Suprapubic skin (tissue), 4 donors: ENCODE measurements at regions not wholly inside any gene's neighbourhood (a gene's known extent, or its start where the extent isn't known, plus 50 kb on each side); places are given as distances from the start of the nearest gene placed in this dataset.

Experiments used
- DNase-seq, 2 donors: peaks; one replicate each; pipeline ENCODE4 v3.0.0-alpha.2; 2019; ENCODE audit warnings: low spot score in 2 of 2
- H3K27ac ChIP-seq: fragments of 200-600 bp; sonication (generic); one replicate; pipeline ENCODE4 v1.5.1; 2019
- H3K27me3 ChIP-seq: fragments of 200-600 bp; sonication (generic); one replicate; pipeline ENCODE4 v1.5.1; 2019
- H3K36me3 ChIP-seq: fragments of 200-600 bp; sonication (generic); one replicate; pipeline ENCODE4 v1.5.1; 2019
- H3K4me1 ChIP-seq: fragments of 200-600 bp; sonication (generic); one replicate; pipeline ENCODE4 v1.5.1; 2019
- H3K4me3 ChIP-seq: fragments of 200-600 bp; sonication (generic); one replicate; pipeline ENCODE4 v1.5.1; 2019; ENCODE audit warnings: mild to moderate bottlenecking
- H3K9me3 ChIP-seq: fragments of 200-600 bp; sonication (generic); one replicate; pipeline ENCODE4 v1.5.1; 2019
- EP300 ChIP-seq: sonication (generic); formaldehyde crosslinking; IDR thresholded peaks from one replicate; pipeline ENCODE4 v1.6.1; 2017; ENCODE audit warnings: antibody characterized with exemption
- POLR2A ChIP-seq, 2 donors: fragments of 450-650 bp; IDR thresholded peaks; one replicate each; pipeline ENCODE4 v1.6.1; 2017; ENCODE audit warnings: antibody characterized with exemption in 2 of 2, mild to moderate bottlenecking in 2 of 2, moderate library complexity in 2 of 2
- POLR2AphosphoS5 ChIP-seq, 3 donors: sonication (generic); formaldehyde crosslinking; IDR thresholded peaks; one replicate each; pipeline ENCODE4 v1.6.1; 2017; ENCODE audit warnings: antibody characterized with exemption in 3 of 3
- WGBS: methylation state at CpG from one replicate; pipeline ENCODE4 v1.1.5; 2018; 5-methylcytosine and 5-hydroxymethylcytosine counted together
- TF ChIP-seq, protein P1 (sequence below), 2 donors: fragments of 200-600 bp in 1 of 2; fragments of 450-650 bp in 1 of 2; sonication (generic) in 1 of 2; IDR thresholded peaks; one replicate each; pipeline ENCODE4 v1.5.1; 2016 to 2019; ENCODE audit warnings: antibody characterized with exemption in 2 of 2, mild to moderate bottlenecking in 1 of 2, moderate library complexity in 1 of 2

DNA sequence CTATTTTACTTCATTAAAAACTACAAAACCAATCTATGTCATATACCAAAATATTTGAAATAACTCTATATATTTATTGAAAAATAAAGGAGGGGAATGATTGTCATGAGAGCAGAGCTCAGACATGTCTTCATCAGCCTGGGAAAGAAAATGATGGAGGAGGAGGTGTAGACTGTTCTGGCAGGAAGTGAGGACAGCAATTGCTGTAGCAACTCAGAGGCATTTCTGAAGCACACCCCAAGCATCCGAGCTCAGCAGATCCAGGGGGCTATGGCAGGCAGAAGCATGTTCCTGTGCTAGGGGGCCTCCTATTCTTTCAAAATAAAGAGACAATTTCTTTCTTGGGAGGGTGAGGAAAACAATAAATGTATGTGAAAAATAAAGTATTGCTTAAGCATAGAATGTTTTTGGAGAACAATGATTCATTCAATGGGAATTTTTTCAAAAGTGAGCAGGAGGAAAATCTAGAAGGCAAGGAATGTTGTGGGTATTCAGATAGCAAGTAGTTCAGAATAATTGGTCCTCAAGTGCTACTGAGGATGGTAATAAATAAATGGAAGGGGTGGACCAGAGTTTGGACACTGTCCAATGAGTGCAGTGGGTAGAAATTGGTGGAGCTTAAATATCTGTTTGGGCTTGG lies 383.4 kb downstream of the CDH11 start:
- no peak overlapping the region for H3K4me3 ChIP-seq
- 81% methylated on average over 1 of the region's 1 CpG for WGBS
- no peak for DNase-seq

DNA sequence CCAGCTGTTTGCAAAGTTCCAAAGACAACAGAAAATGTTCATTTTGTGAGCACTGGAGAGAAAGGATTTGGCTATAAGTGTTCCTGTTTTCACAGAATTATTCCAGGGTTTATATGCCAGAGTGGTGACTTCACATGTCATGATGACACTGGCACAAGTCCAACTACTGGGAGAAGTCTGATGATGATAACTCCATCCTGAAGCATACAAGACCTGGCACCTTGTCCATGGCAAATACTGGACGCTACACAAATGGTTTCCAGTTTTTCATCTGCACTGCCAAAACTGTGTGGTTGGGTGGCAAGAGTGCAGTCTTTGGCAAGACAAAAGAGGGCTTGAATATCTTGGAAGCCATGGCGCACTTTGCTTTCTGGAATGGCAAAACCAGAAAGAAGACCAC lies 385.0 kb downstream of the CDH11 start:
- H3K27me3 ChIP-seq = no peaks in the 10 kb centered on the region
- 59% methylated on average over 2 of the region's 2 CpGs for WGBS
- no peak overlapping the region for H3K27ac ChIP-seq
- no peaks in the 10 kb centered on the region for H3K36me3 ChIP-seq
- no peak overlapping the region for H3K4me3 ChIP-seq
- H3K4me1 ChIP-seq = no peaks in the 10 kb centered on the region
- no peaks in the 10 kb centered on the region for H3K9me3 ChIP-seq
- no peak for TF ChIP-seq POLR2A (IDR thresholded peaks at IDR 0.05)
- TF ChIP-seq, protein P1, sequence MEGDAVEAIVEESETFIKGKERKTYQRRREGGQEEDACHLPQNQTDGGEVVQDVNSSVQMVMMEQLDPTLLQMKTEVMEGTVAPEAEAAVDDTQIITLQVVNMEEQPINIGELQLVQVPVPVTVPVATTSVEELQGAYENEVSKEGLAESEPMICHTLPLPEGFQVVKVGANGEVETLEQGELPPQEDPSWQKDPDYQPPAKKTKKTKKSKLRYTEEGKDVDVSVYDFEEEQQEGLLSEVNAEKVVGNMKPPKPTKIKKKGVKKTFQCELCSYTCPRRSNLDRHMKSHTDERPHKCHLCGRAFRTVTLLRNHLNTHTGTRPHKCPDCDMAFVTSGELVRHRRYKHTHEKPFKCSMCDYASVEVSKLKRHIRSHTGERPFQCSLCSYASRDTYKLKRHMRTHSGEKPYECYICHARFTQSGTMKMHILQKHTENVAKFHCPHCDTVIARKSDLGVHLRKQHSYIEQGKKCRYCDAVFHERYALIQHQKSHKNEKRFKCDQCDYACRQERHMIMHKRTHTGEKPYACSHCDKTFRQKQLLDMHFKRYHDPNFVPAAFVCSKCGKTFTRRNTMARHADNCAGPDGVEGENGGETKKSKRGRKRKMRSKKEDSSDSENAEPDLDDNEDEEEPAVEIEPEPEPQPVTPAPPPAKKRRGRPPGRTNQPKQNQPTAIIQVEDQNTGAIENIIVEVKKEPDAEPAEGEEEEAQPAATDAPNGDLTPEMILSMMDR (IDR thresholded peaks at IDR 0.05) = no peak
- TF ChIP-seq EP300 = no peak
- TF ChIP-seq POLR2AphosphoS5 (IDR thresholded peaks at IDR 0.05) = no peak
- no peak for DNase-seq

More for the DNA sequence above, 383.4 kb downstream of the CDH11 start:
- Histone ChIP-seq H3K27me3 (no peaks in the 10 kb centered on the region), H3K36me3 (no peaks in the 10 kb centered on the region), H3K9me3 (no peaks in the 10 kb centered on the region), H3K27ac (no peak overlapping the region), H3K4me1 (no peaks in the 10 kb centered on the region)
- TF ChIP-seq POLR2AphosphoS5 (IDR thresholded peaks at IDR 0.05) (no peak), EP300 (no peak), POLR2A (IDR thresholded peaks at IDR 0.05) (no peak)
- TF ChIP-seq, protein P1 (IDR thresholded peaks at IDR 0.05) = no peak

DNA sequence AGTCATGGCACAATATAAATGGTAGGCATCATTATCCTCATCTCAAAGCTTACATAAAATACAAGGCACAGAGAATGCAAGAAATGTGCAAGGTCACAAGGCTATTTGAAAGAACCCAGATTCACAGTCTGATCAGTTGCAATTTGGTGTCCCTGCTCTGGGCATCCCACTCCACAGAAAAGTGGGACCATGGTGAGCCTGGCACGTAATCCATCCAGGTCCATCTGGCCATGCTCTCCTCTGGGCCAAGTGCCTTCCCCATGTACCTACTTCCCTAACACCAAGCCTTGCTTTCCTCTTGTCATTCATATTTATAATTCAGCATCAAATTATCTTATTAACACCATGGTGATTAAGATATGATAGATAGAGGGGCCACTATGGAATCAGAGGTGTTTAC lies 390.0 kb downstream of the CDH11 start:
- WGBS = 89% methylated on average over 1 of the region's 1 CpG
- Histone ChIP-seq H3K27ac (no peak overlapping the region), H3K4me3 (no peak overlapping the region), H3K9me3 (no peaks in the 10 kb centered on the region), H3K36me3 (no peaks in the 10 kb centered on the region), H3K27me3 (no peaks in the 10 kb centered on the region), H3K4me1 (no peaks in the 10 kb centered on the region)
- no peak for DNase-seq
- TF ChIP-seq, protein P1 (IDR thresholded peaks at IDR 0.05) = no peak

DNA sequence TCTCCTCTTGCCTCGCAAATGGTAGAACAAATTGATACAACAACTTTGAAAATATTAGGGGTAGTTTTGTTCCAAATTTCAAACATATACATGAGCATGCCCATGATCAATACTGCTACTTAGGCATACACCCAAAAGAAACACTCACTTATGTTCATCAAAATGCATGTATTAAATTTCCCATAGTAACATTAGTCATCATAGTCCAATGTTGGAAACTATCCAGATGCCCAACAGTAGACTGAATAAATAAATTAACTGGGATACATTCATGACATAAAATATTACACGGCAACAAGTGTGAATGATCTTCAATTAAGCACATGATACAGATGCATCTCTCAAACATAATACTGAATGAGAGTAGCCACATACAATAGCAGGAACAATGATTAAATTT lies 391.6 kb downstream of the CDH11 start:
- no peaks in the 10 kb centered on the region for H3K27me3 ChIP-seq
- TF ChIP-seq, protein P1 (IDR thresholded peaks at IDR 0.05) = no peak
- TF ChIP-seq EP300 (no peak), POLR2A (IDR thresholded peaks at IDR 0.05) (no peak), POLR2AphosphoS5 (IDR thresholded peaks at IDR 0.05) (no peak)
- no peaks in the 10 kb centered on the region for H3K4me1 ChIP-seq
- H3K9me3 ChIP-seq = no peaks in the 10 kb centered on the region
- no peaks in the 10 kb centered on the region for H3K36me3 ChIP-seq
- H3K27ac ChIP-seq = no peak overlapping the region
- WGBS = 89% methylated on average over 2 of the region's 2 CpGs
- no peak overlapping the region for H3K4me3 ChIP-seq
- no peak for DNase-seq

DNA sequence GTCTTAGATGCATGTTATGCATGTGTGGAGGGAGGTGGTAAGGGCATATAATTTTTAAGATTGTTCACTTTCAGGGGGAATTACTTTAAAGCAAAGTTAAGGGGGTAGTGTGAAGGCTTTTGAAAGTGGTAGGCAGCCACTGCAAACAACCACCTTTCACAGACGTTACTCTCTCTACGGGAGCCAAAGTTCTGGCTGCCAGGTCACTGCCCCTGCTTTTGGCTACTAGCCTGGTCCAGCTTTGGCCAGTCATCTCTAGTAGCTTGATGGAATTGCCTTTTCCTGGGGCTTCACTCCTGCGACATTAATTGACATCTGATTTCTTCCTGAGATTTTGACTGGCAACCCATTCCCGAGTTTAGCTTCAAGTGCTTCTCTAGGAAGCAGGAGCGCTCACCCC lies 397.5 kb downstream of the CDH11 start:
- H3K36me3 ChIP-seq = no peaks in the 10 kb centered on the region
- no peaks in the 10 kb centered on the region for H3K27me3 ChIP-seq
- 85% methylated on average over 5 of the region's 5 CpGs for WGBS
- H3K4me1 ChIP-seq = no peaks in the 10 kb centered on the region
- H3K9me3 ChIP-seq = no peaks in the 10 kb centered on the region
- TF ChIP-seq EP300 (no peak), POLR2A (IDR thresholded peaks at IDR 0.05) (no peak), POLR2AphosphoS5 (IDR thresholded peaks at IDR 0.05) (no peak)
- TF ChIP-seq, protein P1 (IDR thresholded peaks at IDR 0.05) = no peak
- no peak overlapping the region for H3K27ac ChIP-seq
- DNase-seq = no peak
- no peak overlapping the region for H3K4me3 ChIP-seq
